ENCODE measurements at regions not wholly inside any gene's neighbourhood (a gene's known extent, or its start where the extent isn't known, plus 50 kb on each side); places are given as distances from the start of the nearest gene placed in this dataset.
A peak's percentile ranks its signal among the peaks of the same experiment; 100 is the strongest.

GRCh38 chr14:40682131-40682913, 924.4 kb upstream of the LRFN5 start:
- Mint-ChIP-seq H3K4me3 (no peak overlapping the region), H3K9me3 (peaks cover 0 to 4% of the 10 kb centered on the region in 2 experiments; a peak in 1 of 5 replicates), H3K4me1 (peaks cover 6 to 7% of the 10 kb centered on the region in 2 experiments), H3K27ac (peak overlapping the region in 1 of 3 experiments; percentile 42; a peak in 3 of 7 replicates), H3K27me3 (ENCODE audit: low read depth) (no peaks in the 10 kb centered on the region), H3K36me3 (ENCODE audit: insufficient read depth in 1 of 3, low read depth in 3 of 3) (peaks cover 0 to 13% (median 0%) of the 10 kb centered on the region in 3 experiments; a peak in 2 of 7 replicates)
- H2AK5ac ChIP-seq (ENCODE audit: insufficient read length, low read length): no peak overlapping the region
- no peak for DNase-seq
- H4K5ac ChIP-seq (ENCODE audit: insufficient read length, low read depth, low read length): no peak overlapping the region
- H4K91ac ChIP-seq (ENCODE audit: insufficient read length, low read depth, low read length): no peak overlapping the region
- no peak overlapping the region for H3K4ac ChIP-seq (ENCODE audit: low read depth, low read length)
- no peak overlapping the region for H2BK5ac ChIP-seq (ENCODE audit: insufficient read length, low read length)
- no peak overlapping the region for H3T11ph ChIP-seq (ENCODE audit: low read length)
- no peaks in the 10 kb centered on the region for H3K79me2 ChIP-seq (ENCODE audit: insufficient read depth, low read length)
- H3K4me1 ChIP-seq (ENCODE audit: insufficient read depth, low read length): no peaks in the 10 kb centered on the region
- H4K8ac ChIP-seq (replicated peaks; ENCODE audit: insufficient read length, low read depth, low read length): no peak overlapping the region
- H3K23ac ChIP-seq (ENCODE audit: insufficient read length, low read depth, low read length): no peak overlapping the region
- no peak overlapping the region for H3K18ac ChIP-seq (ENCODE audit: insufficient read length, low read depth, low read length)
- WGBS (ENCODE audit: extremely low coverage, insufficient read length, low lambda C conversion rate): no CpG with 5 or more reads among the region's 3 CpGs
- H3K56ac ChIP-seq (ENCODE audit: insufficient read length, low read depth, low read length): no peak overlapping the region
- no peak overlapping the region for H3K14ac ChIP-seq (ENCODE audit: insufficient read depth, low read length)
- H3K23me2 ChIP-seq (ENCODE audit: insufficient read length, low read depth, low read length, poor library complexity, severe bottlenecking): no peaks in the 10 kb centered on the region
- no peaks in the 10 kb centered on the region for H3K79me1 ChIP-seq (ENCODE audit: insufficient read depth, low read depth, low read length, poor library complexity, severe bottlenecking)
- no peaks in the 10 kb centered on the region for H3K9me3 ChIP-seq (ENCODE audit: control insufficient read depth, low read depth, low read length)
- no peak overlapping the region for H2AFZ ChIP-seq (ENCODE audit: low read length)
- no peaks in the 10 kb centered on the region for H3K27me3 ChIP-seq (ENCODE audit: insufficient read depth, low read length)
- no peak overlapping the region for H3K4me2 ChIP-seq (ENCODE audit: insufficient read depth, insufficient read length, low read length)
- no peak overlapping the region for H2BK12ac ChIP-seq (ENCODE audit: insufficient read length, low read depth, low read length)
- H3K27ac ChIP-seq (ENCODE audit: insufficient read length, low read depth, low read length): no peak overlapping the region
- no peak for TF ChIP-seq CTCF (conservative IDR thresholded peaks at IDR 0.05)
- no peak overlapping the region for H2BK20ac ChIP-seq (ENCODE audit: low read depth, low read length, poor library complexity, severe bottlenecking)
- no peak overlapping the region for H2BK15ac ChIP-seq (ENCODE audit: low read depth, low read length)
- H4K20me1 ChIP-seq (ENCODE audit: control insufficient read depth, insufficient read depth, insufficient read length): no peaks in the 10 kb centered on the region
- H3K9ac ChIP-seq (ENCODE audit: extremely low read depth, insufficient read length, low read length): no peak overlapping the region
- no peak overlapping the region for H2BK120ac ChIP-seq (ENCODE audit: low read depth, low read length, poor library complexity, severe bottlenecking)
